ENCODE measurements at regions not wholly inside any gene's neighbourhood (a gene's known extent, or its start where the extent isn't known, plus 50 kb on each side); places are given as distances from the start of the nearest gene placed in this dataset.

DNA sequence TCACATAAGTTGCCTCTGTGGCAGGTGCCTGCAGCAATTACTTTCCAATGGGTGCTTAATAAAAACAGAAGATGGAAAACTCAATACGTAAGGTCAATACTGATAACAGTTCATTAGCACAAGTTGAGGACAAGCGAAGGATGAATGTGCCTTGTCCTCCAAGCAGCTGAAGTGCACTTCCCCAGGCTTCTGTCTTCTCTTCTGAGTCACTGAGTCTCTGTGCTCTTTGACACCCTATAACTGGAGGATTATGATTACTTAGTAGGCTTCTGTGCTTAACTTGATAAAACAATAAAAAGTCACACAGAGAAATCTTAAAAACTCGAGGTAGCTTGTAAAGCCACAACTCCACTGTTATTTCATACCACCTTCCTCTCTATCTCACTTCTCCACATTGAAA, 216.6 kb upstream of the ADCY2 start:
- WGBS, 2 donors = 64 to 69% methylated on average over 3 of the region's 3 CpGs
- Histone ChIP-seq H3K27me3 (no peaks in the 10 kb centered on the region), H3K9me3 (no peaks in the 10 kb centered on the region), H3K4me1 (no peaks in the 10 kb centered on the region), H3K27ac (no peak overlapping the region), H3K4me3 (no peak overlapping the region), H3K36me3 (no peaks in the 10 kb centered on the region)
- TF ChIP-seq EP300 (IDR thresholded peaks at IDR 0.05) (no peak), POLR2AphosphoS5 (IDR thresholded peaks at IDR 0.05) (no peak), POLR2A (IDR thresholded peaks at IDR 0.05) (no peak)
- TF ChIP-seq, protein P1, sequence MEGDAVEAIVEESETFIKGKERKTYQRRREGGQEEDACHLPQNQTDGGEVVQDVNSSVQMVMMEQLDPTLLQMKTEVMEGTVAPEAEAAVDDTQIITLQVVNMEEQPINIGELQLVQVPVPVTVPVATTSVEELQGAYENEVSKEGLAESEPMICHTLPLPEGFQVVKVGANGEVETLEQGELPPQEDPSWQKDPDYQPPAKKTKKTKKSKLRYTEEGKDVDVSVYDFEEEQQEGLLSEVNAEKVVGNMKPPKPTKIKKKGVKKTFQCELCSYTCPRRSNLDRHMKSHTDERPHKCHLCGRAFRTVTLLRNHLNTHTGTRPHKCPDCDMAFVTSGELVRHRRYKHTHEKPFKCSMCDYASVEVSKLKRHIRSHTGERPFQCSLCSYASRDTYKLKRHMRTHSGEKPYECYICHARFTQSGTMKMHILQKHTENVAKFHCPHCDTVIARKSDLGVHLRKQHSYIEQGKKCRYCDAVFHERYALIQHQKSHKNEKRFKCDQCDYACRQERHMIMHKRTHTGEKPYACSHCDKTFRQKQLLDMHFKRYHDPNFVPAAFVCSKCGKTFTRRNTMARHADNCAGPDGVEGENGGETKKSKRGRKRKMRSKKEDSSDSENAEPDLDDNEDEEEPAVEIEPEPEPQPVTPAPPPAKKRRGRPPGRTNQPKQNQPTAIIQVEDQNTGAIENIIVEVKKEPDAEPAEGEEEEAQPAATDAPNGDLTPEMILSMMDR (IDR thresholded peaks at IDR 0.05) = no peak
- no peak for ATAC-seq (ENCODE audit: low FRiP score in 2 of 2)
- no peak for DNase-seq

GRCh38 chr5:7181841-7182240, 214.1 kb upstream of the ADCY2 start:
- 38 to 42% methylated on average over 2 of the region's 2 CpGs for WGBS, 2 donors
- no peak overlapping the region for H3K4me3 ChIP-seq
- DNase-seq (no peak), ATAC-seq (ENCODE audit: low FRiP score in 2 of 2) (no peak)
- H3K27ac ChIP-seq = no peak overlapping the region
- no peaks in the 10 kb centered on the region for H3K4me1 ChIP-seq
- no peaks in the 10 kb centered on the region for H3K36me3 ChIP-seq
- no peaks in the 10 kb centered on the region for H3K9me3 ChIP-seq
- no peak for TF ChIP-seq POLR2AphosphoS5 (IDR thresholded peaks at IDR 0.05)
- TF ChIP-seq POLR2A (IDR thresholded peaks at IDR 0.05) = no peak
- no peak for TF ChIP-seq EP300 (IDR thresholded peaks at IDR 0.05)
- TF ChIP-seq, protein P1 (IDR thresholded peaks at IDR 0.05) = no peak
- no peaks in the 10 kb centered on the region for H3K27me3 ChIP-seq

GRCh38 chr5:7185742-7186141, 210.2 kb upstream of the ADCY2 start:
- Histone ChIP-seq H3K9me3 (no peaks in the 10 kb centered on the region), H3K27ac (no peak overlapping the region), H3K4me1 (no peaks in the 10 kb centered on the region), H3K27me3 (no peaks in the 10 kb centered on the region), H3K36me3 (no peaks in the 10 kb centered on the region), H3K4me3 (no peak overlapping the region)
- DNase-seq = no peak
- WGBS, 2 donors = 77 to 82% methylated on average over 7 of the region's 7 CpGs
- TF ChIP-seq, protein P1 (IDR thresholded peaks at IDR 0.05) = no peak
- TF ChIP-seq EP300 (IDR thresholded peaks at IDR 0.05) = no peak
- TF ChIP-seq POLR2AphosphoS5 (IDR thresholded peaks at IDR 0.05) = no peak
- TF ChIP-seq POLR2A (IDR thresholded peaks at IDR 0.05) = no peak
- no peak for ATAC-seq (ENCODE audit: low FRiP score in 2 of 2)

GRCh38 chr5:7186818-7187217, 209.1 kb upstream of the ADCY2 start:
- Histone ChIP-seq H3K27ac (no peak overlapping the region), H3K4me3 (no peak overlapping the region), H3K27me3 (no peaks in the 10 kb centered on the region), H3K4me1 (no peaks in the 10 kb centered on the region), H3K36me3 (no peaks in the 10 kb centered on the region), H3K9me3 (no peaks in the 10 kb centered on the region)
- TF ChIP-seq POLR2A (IDR thresholded peaks at IDR 0.05) (no peak), POLR2AphosphoS5 (IDR thresholded peaks at IDR 0.05) (no peak)
- TF ChIP-seq, protein P1 (IDR thresholded peaks at IDR 0.05) = no peak
- ATAC-seq (ENCODE audit: low FRiP score in 2 of 2) = no peak
- DNase-seq = no peak
- WGBS, 2 donors = 80 to 81% methylated on average over 3 of the region's 3 CpGs

DNA sequence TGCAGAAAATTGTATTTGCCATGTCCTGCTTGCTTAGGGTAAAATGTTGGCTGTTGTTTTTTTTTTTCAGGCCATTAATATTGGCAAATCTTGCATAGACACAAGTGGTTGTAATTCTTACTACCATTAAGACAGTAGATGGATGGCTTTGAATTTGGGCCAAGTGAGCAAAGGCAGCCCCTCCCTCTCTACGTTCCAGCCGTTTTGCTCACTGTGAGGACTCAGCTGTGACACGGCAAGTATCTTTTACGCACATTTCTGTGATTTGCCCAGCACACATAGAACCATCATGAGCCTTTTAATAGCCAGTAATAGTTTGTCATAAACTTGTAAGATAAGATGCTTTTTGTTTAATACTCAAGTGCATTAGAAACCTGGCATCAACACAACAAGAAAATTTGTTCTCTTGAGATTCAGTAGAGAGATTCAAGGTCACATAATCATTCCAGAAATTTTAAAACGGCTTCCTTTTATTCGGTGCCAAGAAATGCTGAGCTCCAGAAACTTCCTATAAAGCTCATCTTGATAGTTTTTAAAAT, 205.2 kb upstream of the ADCY2 start:
- H3K9me3 ChIP-seq = no peaks in the 10 kb centered on the region
- TF ChIP-seq POLR2A (IDR thresholded peaks at IDR 0.05) (no peak), POLR2AphosphoS5 (IDR thresholded peaks at IDR 0.05) (no peak), EP300 (IDR thresholded peaks at IDR 0.05) (no peak)
- TF ChIP-seq, protein P1 (IDR thresholded peaks at IDR 0.05) = no peak
- H3K27me3 ChIP-seq = no peaks in the 10 kb centered on the region
- no peaks in the 10 kb centered on the region for H3K4me1 ChIP-seq
- WGBS, 2 donors = 45 to 57% methylated on average over 6 of the region's 6 CpGs
- no peak overlapping the region for H3K27ac ChIP-seq
- ATAC-seq (ENCODE audit: low FRiP score in 2 of 2) = peak in 1 of 2 donors; percentile 28
- no peak overlapping the region for H3K4me3 ChIP-seq
- no peaks in the 10 kb centered on the region for H3K36me3 ChIP-seq
- DNase-seq = no peak

All from upper lobe of left lung (tissue), 6 donors.